GM19395 (cell line): ENCODE measurements at regions not wholly inside any gene's neighbourhood (a gene's known extent, or its start where the extent isn't known, plus 50 kb on each side); places are given as distances from the start of the nearest gene placed in this dataset.

Experiments used
- ATAC-seq: cut with Tn5 transposase; IDR thresholded peaks from one replicate; pipeline ENCODE4 v1.9.1; 2021; ENCODE audit warnings: mild to moderate bottlenecking, moderate library complexity; ENCODE audit not compliant: unreplicated experiment

GRCh38 chr21:16402752-16403151, 673.0 kb downstream of the USP25 start:
- no peak for ATAC-seq

GRCh38 chr21:16404776-16405175, 675.0 kb downstream of the USP25 start:
- ATAC-seq, result no peak

GRCh38 chr21:16406355-16406754, 676.6 kb downstream of the USP25 start:
- ATAC-seq, result no peak

GRCh38 chr21:16407403-16408240, 677.8 kb downstream of the USP25 start:
- ATAC-seq, result no peak

- ATAC-seq, result no peak
Measured at GRCh38 chr21:16408280-16408679, 678.5 kb downstream of the USP25 start.

- ATAC-seq, result no peak
Measured at GRCh38 chr21:16409352-16409751, 679.6 kb downstream of the USP25 start.

- no peak for ATAC-seq
Measured at GRCh38 chr21:16418226-16418625, 688.4 kb downstream of the USP25 start.

GRCh38 chr21:16418642-16419041, 688.9 kb downstream of the USP25 start:
- no peak for ATAC-seq

GRCh38 chr21:16419188-16419921, 689.6 kb downstream of the USP25 start:
- no peak for ATAC-seq

- no peak for ATAC-seq
Measured at GRCh38 chr21:16420031-16420724, 690.4 kb downstream of the USP25 start.

- no peak for ATAC-seq
Measured at GRCh38 chr21:16421007-16421406, 691.2 kb downstream of the USP25 start.

GRCh38 chr21:16421965-16422364, 692.2 kb downstream of the USP25 start:
- no peak for ATAC-seq

- ATAC-seq, result no peak
Measured at GRCh38 chr21:16422702-16423101, 692.9 kb downstream of the USP25 start.

- ATAC-seq, result no peak
Measured at GRCh38 chr21:16423921-16424320, 694.1 kb downstream of the USP25 start.

GRCh38 chr21:16424331-16424751, 694.6 kb downstream of the USP25 start:
- ATAC-seq, result no peak

GRCh38 chr21:16425376-16425775, 695.6 kb downstream of the USP25 start:
- ATAC-seq, result no peak

- no peak for ATAC-seq
Measured at GRCh38 chr21:16426936-16427335, 697.2 kb downstream of the USP25 start.

GRCh38 chr21:16427587-16428087, 697.9 kb downstream of the USP25 start:
- ATAC-seq, result no peak

GRCh38 chr21:16437586-16437985, 707.8 kb downstream of the USP25 start:
- ATAC-seq, result no peak

GRCh38 chr21:16438761-16439160, 709.0 kb downstream of the USP25 start:
- no peak for ATAC-seq

- no peak for ATAC-seq
Measured at GRCh38 chr21:16441789-16442188, 712.0 kb downstream of the USP25 start.
